HG03280 (cell line): ENCODE measurements at regions not wholly inside any gene's neighbourhood (a gene's known extent, or its start where the extent isn't known, plus 50 kb on each side); places are given as distances from the start of the nearest gene placed in this dataset.

Experiments used
- ATAC-seq: cut with Tn5 transposase; IDR thresholded peaks from one replicate; pipeline ENCODE4 v1.9.1; 2021; ENCODE audit warnings: mild to moderate bottlenecking, moderate library complexity; ENCODE audit not compliant: unreplicated experiment

- ATAC-seq: no peak
Measured at GRCh38 chr2:116645155-116645554, 1169.3 kb upstream of the DDX18 start.

- ATAC-seq: no peak
Measured at GRCh38 chr2:116668691-116669090, 1145.8 kb upstream of the DDX18 start.

GRCh38 chr2:116669782-116670181 is 1144.7 kb upstream of the DDX18 start:
- no peak for ATAC-seq

GRCh38 chr2:116674188-116674587 is 1140.3 kb upstream of the DDX18 start:
- no peak for ATAC-seq

- no peak for ATAC-seq
Measured at GRCh38 chr2:116676776-116677175, 1137.7 kb upstream of the DDX18 start.

- no peak for ATAC-seq
Measured at GRCh38 chr2:116680256-116680936, 1134.1 kb upstream of the DDX18 start.

GRCh38 chr2:116687371-116687770 is 1127.1 kb upstream of the DDX18 start:
- ATAC-seq: no peak

- ATAC-seq: no peak
Measured at GRCh38 chr2:116692988-116693387, 1121.5 kb upstream of the DDX18 start.

GRCh38 chr2:116696223-116696622 is 1118.3 kb upstream of the DDX18 start:
- ATAC-seq: no peak

- no peak for ATAC-seq
Measured at GRCh38 chr2:116696903-116697302, 1117.6 kb upstream of the DDX18 start.

GRCh38 chr2:116706396-116706795 is 1108.1 kb upstream of the DDX18 start:
- no peak for ATAC-seq

- no peak for ATAC-seq
Measured at GRCh38 chr2:116716038-116716437, 1098.5 kb upstream of the DDX18 start.

- no peak for ATAC-seq
Measured at GRCh38 chr2:116716444-116716843, 1098.0 kb upstream of the DDX18 start.

GRCh38 chr2:116717832-116718231 is 1096.7 kb upstream of the DDX18 start:
- no peak for ATAC-seq

GRCh38 chr2:116718451-116718850 is 1096.0 kb upstream of the DDX18 start:
- ATAC-seq: no peak

- ATAC-seq: no peak
Measured at GRCh38 chr2:116719836-116720235, 1094.7 kb upstream of the DDX18 start.

GRCh38 chr2:116724550-116724949 is 1089.9 kb upstream of the DDX18 start:
- ATAC-seq: no peak

GRCh38 chr2:116732322-116732721 is 1082.2 kb upstream of the DDX18 start:
- ATAC-seq: no peak

GRCh38 chr2:116733699-116734098 is 1080.8 kb upstream of the DDX18 start:
- ATAC-seq: no peak

GRCh38 chr2:116737951-116738350 is 1076.5 kb upstream of the DDX18 start:
- no peak for ATAC-seq

- no peak for ATAC-seq
Measured at GRCh38 chr2:116747103-116747502, 1067.4 kb upstream of the DDX18 start.

GRCh38 chr2:116749994-116750393 is 1064.5 kb upstream of the DDX18 start:
- ATAC-seq: no peak

- no peak for ATAC-seq
Measured at GRCh38 chr2:116754381-116755101, 1060.0 kb upstream of the DDX18 start.
